Brain pericyte (primary cell): ENCODE measurements at regions not wholly inside any gene's neighbourhood (a gene's known extent, or its start where the extent isn't known, plus 50 kb on each side); places are given as distances from the start of the nearest gene placed in this dataset.

Experiments used
- DNase-seq: peaks from one replicate; pipeline ENCODE4 v3.0.0-alpha.2; 2012; ENCODE audit warnings: low read depth, low spot score

- DNase-seq = no peak
These were observed 83.8 kb upstream of the SOX6 start for GRCh38 chr11:16440136-16440535.

GRCh38 chr11:16434036-16434435 lies 77.7 kb upstream of the SOX6 start:
- no peak for DNase-seq

- no peak for DNase-seq
These were observed 74.3 kb upstream of the SOX6 start for GRCh38 chr11:16430674-16431073.

GRCh38 chr11:16421826-16422225 lies 65.5 kb upstream of the SOX6 start:
- DNase-seq = no peak

GRCh38 chr11:16418428-16419097 lies 62.2 kb upstream of the SOX6 start:
- no peak for DNase-seq

GRCh38 chr11:16412525-16413172 lies 56.3 kb upstream of the SOX6 start:
- no peak for DNase-seq

GRCh38 chr11:16410479-16410878 lies 54.1 kb upstream of the SOX6 start:
- DNase-seq = no peak

- no peak for DNase-seq
These were observed 52.3 kb upstream of the SOX6 start for GRCh38 chr11:16408619-16409018.

GRCh38 chr11:16406226-16406625 lies 49.9 kb upstream of the SOX6 start:
- DNase-seq = no peak
